GM19468 (cell line): ENCODE measurements at regions not wholly inside any gene's neighbourhood (a gene's known extent, or its start where the extent isn't known, plus 50 kb on each side); places are given as distances from the start of the nearest gene placed in this dataset.

Experiments
- ATAC-seq: cut with Tn5 transposase; IDR thresholded peaks from one replicate; pipeline ENCODE4 v1.9.1; 2021; ENCODE audit warnings: mild to moderate bottlenecking, moderate library complexity, moderate number of reproducible peaks; ENCODE audit not compliant: unreplicated experiment; ENCODE audit errors: extremely low read depth

DNA sequence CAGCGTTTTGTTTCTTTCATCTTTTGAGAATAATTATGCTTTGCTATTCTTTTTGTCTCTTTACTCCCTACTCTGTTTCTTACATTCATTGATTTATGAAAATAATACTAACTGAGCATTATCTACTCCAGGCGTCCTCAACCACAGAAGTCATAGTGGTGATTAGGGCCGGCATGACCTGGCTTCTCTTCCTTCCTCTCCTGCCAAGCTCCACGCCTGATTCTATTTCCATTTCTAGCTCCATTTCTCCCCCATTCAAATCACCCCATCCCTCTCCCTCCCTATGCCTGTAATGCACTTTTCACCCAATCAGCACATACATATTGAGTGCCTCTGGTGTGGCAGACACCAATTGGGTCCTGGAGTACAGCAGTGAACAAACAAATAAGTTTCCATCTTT, 183.2 kb upstream of the GPR12 start:
- ATAC-seq: no peak

DNA sequence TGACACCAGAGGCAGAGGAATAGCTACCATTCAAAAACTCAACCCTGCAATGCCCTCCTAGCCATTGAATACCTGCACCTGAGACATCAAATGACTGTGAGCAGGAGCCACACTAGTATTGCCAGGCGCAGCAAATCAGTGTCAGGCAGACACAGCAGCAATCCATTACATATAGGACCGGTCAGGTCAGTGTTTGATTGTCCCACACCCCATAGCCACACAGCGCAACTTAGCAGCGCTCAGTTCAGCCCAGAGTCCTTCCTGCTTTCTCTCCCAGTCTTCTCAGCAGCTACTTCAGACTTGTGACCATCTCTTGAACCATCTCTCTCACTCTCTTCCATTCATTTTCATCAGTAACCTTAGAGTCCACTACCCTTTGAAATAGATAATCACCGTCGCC, 181.6 kb upstream of the GPR12 start:
- no peak for ATAC-seq

DNA sequence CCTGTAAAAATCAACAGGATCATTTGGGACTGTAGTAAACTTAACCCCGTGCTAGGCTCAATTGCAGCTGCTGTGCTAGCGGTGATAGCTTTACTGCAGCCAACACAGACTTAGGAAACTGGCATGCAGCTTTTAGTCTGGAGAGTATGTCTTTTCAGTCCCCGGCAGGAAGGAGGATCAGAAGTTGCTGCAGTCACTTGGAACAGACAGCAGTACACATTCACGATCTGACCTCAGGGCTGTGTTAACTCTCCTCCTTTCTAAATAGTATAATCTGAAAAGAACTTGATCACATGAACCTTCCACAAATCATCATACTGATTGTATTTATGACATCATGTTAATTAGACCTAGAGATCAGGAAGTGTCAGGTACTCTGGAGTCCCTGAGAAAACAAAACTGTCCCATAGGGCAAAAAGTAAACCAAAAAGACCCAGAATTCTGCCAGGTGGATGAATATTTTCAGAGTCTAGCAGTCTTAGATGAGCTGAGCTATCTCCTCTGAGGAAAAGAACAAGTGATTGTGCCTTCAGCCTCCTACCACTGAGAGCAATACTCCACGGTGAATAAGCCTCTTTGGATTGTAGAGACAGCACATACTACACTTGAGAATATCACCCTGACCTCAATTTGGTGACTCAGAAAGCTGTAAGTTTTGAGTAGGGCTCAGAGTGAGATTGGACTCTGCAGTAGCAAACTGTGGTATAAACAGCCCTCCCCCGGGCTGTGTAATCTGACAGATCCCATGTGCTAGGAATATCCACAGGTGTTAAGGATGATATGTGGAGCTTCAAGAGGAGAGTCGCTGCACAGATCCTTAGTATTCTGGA, 181.0 kb upstream of the GPR12 start:
- no peak for ATAC-seq

DNA sequence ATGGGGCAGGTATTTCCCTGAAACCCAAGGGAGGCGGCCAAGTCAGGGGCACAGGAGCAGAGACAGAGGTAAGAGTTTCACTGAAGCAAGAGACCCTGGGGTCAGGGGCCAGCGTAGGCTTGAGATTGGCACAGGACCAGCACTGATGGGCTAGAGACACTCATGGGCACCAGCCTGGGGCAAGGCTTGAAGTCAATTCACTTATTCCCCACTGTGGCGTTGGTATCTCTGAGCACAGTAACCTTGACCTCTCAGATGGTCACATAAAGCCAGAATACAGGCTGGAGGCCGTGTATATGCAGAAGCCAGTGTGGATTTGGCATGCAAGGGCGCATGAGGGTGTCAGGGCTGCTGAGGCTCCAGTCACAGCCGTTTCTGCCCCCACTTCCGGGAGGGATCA, 173.5 kb upstream of the GPR12 start:
- ATAC-seq: no peak

DNA sequence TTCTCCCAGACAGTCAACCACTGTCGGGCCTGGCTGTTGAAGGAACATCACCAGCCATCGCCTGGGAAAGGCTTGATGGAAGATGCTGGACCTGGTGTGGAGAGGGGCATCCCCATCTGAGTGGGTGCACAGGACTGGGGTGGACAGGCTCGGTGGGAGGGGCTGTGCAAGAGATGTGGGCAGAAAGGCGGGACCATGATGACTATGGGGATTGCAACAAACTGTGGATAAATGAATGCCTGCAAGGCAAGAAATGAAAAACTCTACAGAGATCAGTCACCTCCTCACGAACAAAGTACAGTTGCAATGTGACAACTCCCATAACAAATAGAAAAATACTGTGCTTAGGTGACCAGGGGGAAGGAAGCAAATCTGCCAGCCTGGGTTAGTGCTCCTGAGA, 171.9 kb upstream of the GPR12 start:
- no peak for ATAC-seq

DNA sequence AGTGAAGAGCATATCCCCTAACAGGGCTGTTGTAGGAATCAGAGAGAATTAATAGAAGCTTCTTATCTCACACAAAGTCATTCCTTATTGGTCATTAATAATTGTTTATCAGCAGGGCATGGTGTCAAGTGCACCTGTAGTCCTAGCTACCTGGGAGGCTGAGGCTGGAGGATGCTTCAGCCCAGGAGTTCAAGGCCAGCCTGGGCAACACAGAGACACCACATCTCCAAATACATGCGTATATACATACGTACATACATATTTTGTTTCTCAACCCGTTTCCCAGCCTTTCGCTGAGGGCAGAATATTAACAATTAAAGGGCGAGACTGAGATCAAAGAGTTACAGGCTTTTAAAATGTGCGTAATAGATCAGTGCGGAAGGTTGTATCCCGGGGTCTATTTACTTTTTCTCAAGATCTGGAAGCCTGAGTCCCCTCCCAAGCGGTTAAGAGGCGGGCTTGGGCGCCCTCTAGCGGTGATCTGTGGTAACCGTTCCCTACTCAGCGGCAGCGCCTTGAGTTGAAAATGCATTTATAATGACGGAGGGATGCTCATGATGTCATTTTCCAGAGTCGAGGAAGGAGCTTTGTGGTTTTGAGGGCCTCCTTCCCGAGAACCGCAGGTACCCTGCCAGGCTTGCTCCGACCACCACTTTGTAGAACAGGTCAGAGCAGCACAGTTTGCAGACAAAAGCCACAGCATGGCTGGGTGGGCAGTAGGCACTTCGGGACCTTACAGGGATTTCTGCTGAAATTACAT, 169.6 kb upstream of the GPR12 start:
- ATAC-seq: peak; percentile 39

DNA sequence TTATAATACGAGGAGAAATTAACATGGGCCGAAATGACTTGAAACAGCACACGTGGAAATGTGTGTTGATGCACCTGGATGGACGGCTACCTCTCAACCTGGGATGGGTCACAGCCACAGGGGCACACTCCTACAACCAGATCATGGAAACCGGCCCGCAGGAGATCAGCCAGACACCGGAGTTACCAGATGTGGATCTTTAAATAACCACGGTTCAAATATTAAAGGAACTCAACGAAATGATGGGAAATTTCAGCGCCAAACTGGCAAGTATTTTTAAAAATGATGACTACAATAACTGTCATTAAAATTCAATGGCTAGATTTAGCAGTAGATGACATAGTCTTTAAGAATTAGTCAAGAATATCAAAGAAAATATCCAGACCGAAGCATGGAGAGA, 166.9 kb upstream of the GPR12 start:
- no peak for ATAC-seq

DNA sequence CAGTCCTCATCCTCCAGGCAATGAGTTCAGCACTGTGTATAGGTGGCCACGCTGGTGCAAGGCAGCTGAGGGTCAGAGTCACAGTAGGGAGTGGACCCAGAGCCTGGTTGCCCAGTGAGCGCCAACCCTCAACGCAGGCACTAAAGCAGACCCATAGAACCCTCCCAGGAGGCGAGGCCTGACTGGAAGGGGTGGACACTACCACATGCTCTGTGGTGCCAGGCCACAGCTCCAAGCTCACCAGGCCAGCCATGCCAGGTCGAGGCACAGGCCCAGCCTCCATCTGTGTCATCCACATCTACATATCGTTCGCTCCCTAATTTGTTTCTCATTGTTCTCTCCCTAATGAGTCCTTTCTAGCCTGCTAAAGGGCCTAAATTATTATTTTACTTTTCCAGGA, 165.8 kb upstream of the GPR12 start:
- no peak for ATAC-seq

DNA sequence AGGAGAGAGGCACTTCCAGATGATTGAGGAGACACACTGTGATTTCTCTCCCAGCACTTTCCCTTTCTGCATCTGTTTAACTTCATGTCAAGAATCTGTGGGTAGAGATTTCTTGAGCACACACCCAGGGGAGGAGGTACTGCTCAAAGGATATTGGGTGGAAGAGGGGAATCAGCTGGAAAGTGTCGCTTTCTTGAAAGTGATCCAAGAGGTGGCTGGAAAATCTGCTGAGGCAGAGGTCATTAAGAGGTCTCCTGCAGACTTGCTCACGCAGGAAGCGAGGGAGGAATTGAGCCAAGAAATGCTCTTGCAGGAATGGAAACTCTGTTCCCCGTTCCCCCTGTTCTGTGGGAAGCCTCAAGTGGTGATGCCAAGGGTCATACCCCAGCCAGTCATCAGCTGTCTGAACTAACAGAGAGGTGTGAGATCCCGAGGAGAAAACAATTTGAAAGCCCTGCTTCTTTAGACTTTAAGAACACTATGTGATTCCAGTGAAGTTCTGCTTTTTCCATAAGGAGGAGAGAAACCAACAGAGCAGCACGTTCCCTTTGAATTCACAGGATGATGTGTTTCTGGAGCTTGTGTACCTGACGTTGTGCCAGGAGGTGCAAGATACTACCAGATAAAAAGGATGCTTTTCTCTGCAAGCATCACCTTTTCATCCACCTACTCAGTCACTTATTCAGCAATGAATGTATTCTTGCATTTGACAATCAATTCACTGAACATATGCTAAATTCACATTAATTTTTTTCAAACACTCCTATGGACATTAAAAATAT, 163.4 kb upstream of the GPR12 start:
- ATAC-seq: no peak

DNA sequence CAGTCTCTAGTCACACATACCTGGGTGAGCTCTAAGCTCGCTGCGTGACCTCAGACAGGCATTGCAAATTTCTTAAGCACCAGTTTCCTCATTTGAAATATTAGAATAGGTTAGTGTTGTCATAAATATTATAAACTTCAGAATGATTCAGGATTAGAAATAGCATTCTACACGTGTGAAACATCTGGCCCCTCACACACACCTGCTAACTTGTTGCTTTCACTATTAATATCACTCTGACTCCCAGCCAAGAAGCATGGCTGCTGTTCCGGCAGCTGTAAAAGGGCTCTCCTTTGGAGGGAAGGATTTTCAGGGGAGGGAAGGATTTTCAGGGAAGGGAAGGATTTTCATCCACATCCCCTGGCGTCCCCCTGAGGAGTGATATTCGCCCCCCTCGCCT, 161.3 kb upstream of the GPR12 start:
- ATAC-seq: no peak

DNA sequence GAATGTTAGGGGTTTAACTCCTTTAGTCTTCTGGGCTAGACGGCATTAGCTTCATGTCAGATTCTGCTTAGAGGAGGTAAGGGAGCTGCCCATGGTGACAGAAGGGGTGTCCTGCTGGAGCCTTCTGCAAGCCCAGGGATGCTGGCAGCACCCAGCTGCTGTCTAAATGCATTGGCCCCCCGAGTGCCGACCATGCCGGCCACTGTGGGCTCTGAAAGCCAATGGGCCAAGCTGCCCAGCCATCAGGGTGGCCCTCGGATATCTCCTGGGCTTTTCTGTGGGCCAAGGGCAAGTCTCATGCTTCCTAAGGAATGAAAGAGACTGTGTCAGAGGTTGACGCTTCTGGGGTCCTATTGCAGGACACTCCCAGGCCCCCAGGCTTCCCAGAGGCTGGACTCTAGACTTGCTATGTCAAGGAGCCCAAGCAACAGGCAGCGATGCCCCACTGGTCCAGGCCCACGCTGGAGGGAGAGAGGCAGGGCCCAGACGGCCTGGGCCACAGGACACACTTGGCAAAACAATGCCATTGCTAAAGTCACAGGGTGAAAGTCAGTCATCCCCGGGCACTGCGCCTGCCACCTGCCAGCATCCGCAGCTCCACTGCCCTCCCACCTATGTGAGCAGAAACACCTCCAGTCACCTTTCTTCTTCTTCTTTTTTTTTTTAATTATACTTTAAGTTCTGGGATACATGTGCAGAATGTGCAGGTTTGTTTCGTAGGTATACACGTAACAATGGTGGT, 160.2 kb upstream of the GPR12 start:
- no peak for ATAC-seq

DNA sequence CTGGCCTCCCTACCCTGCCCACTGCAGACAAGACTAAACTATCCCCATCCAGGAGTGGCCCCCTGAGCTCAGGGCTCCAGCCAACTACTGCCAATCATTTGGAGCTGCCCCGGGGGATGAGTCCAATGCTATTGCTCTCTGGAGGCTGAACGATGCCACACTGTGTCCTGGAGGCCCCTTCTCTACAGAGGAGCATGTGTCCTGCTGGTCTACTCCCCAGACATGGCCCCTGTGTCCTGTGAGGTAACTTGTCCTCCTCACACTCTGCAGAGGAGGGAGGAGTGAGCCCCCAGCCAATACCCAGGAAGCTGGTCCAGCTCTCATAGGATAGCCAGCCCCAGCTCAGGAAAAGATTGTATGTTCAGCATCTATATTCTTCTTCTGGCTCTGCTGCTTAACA, 159.1 kb upstream of the GPR12 start:
- ATAC-seq: no peak

DNA sequence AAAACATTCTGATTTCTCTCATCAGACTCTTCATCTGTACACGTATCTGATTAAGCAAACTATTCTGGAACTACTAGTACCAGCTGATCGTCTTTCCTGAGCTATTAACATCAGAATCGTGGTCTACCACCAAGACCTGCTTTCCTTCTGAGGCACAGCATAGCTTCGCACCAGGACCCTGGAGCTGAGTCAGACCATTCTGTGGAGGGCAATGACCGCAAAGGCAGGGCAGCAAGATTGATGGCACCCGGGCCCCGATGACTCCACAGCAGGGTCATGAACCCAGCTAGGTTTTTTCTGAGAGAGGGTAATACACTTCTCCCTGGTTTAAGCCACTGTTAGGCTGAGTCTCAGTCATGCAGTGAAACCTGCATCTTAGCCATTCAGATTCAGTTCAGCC, 158.7 kb upstream of the GPR12 start:
- no peak for ATAC-seq

DNA sequence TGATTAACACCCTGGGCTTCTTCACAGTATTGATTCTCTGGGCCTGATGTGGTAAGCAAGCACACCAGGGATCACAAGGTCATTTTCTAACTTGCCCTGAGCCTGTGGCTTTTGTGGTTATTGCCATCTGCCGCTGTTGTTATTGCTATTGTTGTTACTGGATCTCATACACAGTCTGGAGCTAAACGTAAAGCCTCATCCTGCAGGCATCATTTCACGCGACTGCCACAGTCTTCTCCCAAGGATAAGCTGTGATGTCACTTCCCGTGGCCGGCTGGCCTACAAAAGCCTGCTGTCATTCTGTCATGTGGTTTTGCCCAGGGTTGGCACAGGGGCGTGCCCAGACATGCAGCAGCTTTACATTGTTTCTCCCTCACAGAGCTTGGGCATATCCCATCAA, 154.0 kb upstream of the GPR12 start:
- ATAC-seq: no peak

DNA sequence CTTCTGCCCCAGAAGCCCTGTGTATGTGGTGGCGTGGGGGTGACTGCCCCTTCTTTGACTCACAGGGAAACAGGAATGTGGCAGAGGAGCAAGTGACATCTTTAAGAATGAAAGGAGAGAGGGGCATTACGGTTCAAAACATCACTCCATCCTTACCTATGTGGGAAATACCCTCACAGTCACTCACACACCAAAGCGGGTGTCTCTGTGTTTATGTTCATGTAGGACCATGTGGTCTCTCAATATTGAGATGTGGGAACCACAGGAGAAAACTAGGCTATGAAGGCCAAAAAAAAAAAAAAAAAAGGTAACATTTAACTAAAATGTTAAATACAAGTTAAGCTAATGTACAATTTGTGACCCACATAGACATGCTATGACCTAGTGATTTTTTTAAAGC, 153.6 kb upstream of the GPR12 start:
- no peak for ATAC-seq

DNA sequence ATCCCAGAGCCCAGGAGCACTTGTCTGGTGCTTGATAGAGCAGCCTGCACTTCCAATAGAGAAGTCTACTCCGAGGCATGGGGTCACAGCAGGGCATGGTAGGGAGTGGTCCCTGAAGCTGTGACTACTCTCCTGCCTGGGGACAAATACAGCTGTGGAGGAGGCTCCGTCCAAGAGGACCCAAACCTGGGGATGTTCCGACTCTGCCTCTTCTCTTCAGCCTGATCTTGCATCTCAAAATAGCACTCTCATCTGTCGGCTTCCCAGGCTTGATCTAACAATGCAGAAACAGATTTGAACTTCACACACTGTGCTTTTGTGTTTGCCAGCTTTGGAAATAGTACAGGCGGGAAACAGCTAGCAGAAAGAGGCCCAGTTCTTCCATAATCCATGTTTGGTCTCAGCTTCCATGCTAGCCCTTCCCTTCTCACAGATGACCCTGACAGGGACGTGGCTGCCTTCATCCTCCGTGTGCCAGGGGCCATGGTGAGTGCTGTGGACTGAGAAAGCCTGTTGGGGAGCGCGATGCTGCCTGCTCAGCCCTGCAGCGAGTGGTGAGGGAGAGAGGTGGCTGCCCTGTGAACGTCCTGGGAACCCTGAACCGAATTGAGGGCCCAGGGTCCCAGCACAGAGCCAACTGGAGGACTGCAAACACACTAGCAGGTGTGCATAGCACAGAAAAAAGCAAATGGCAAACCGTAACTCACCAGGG, 150.3 kb upstream of the GPR12 start:
- no peak for ATAC-seq

DNA sequence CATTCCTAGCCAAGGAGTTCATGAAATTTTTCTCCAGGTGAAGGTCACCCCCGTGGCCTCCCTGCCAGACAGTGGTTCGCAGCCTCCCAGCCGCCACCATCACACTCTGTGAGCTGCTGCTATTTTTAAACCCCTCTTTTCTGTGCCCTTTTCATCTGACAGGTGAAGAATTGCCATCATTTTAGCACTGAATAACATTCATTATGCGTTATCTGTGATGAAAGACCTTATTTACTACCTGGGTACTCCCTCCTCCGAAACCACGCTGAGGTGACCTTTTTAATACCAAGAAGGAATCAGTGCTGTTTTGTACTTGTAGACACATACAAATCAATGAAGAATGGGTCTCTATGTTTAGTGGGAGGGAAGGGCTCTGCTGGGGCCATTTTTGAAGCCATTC, 148.9 kb upstream of the GPR12 start:
- ATAC-seq: no peak

DNA sequence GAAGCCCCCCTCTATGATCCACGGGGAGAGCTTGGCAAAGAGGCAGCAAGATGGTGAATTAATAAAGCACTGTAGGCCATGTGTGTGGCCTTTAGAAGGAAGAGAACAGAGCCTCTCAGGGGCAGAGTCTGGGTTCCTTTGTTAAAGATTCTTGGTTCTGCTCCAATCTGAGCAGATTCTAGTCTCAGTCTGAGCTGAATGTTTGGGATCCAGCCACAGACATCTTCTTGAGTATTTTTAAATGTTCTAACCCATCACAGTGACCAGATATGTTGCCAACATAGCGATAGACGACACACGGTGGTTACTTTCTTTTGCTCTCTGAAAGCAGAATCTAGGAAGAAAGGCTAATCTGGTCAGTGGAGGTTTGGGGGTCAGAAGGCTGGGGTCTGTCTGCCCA, 147.5 kb upstream of the GPR12 start:
- no peak for ATAC-seq

DNA sequence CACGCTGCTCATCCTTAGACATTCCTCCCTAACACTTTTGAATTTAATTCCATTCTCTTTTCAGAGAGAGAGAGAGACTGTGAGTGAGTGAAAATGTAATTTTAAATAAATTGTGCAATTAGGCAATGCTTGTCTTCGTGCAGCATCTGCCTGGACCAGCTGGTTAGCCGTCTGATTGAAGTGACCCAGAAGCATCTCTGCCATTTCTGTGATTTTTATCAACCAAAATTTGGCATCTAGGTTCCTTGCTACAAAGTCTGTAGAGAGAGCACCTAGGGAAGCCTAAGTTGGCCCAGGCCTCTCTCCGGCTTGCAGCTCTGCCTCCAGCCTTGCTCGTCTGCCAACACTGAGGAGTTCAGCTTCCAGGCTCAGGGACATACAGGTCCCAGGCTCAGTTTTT, 138.6 kb upstream of the GPR12 start:
- ATAC-seq: no peak
